Erythroblast (primary cell): ENCODE measurements at regions not wholly inside any gene's neighbourhood (a gene's known extent, or its start where the extent isn't known, plus 50 kb on each side); places are given as distances from the start of the nearest gene placed in this dataset.

Experiments
- GATA1 ChIP-seq: IDR thresholded peaks from 2 replicates; pipeline ENCODE4 v1.6.1; 2011; ENCODE audit warnings: low read depth, mild to moderate bottlenecking, control low read depth, low read length, moderate library complexity
- POLR2A ChIP-seq: IDR thresholded peaks from 2 replicates; pipeline ENCODE4 v1.6.1; 2011; ENCODE audit warnings: mild to moderate bottlenecking, low read length

GRCh38 chr3:94398036-94398435 is 335.2 kb downstream of the NSUN3 start:
- TF ChIP-seq POLR2A (no peak), GATA1 (no peak)
